ENCODE measurements at regions not wholly inside any gene's neighbourhood (a gene's known extent, or its start where the extent isn't known, plus 50 kb on each side); places are given as distances from the start of the nearest gene placed in this dataset.

DNA sequence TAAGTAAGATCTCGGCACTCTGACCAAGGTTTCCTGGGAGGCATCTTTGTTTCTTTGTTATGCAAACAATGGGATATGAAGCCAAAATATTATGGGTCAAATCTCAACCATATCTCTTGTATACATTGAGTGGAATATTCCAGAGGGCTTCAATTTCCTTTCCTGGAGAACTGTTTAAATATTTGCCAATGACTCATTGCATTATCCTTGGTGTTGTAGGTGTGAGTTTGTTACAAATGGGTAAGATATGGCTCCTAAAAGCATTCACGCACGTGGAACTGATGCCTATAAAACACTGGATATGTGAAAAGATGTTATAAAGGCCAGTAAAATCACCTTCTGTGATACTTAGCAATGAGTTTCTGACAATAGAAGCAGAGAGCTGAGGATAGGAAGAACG, 150.5 kb upstream of the WDR1 start:
- no peak for TF ChIP-seq CTCF (IDR thresholded peaks at IDR 0.05; ENCODE audit: unreplicated experiment)
- Mint-ChIP-seq H3K4me1 (ENCODE audit: insufficient read depth, unreplicated experiment) (no peaks in the 10 kb centered on the region), H3K9me3 (ENCODE audit: unreplicated experiment) (peaks cover 12% of the 10 kb centered on the region), H3K36me3 (ENCODE audit: insufficient read depth, unreplicated experiment) (no peaks in the 10 kb centered on the region), H3K4me3 (ENCODE audit: unreplicated experiment) (no peak overlapping the region), H3K27ac (ENCODE audit: low read depth, unreplicated experiment) (no peak overlapping the region), H3K27me3 (ENCODE audit: insufficient read depth, unreplicated experiment) (no peaks in the 10 kb centered on the region)
- intact Hi-C loops (cut with micrococcal nuclease) = no loop called here
- POLR2A ChIA-PET = no interaction called here
- no TSS peak for BruUV-seq (replicated peaks)
- CTCF ChIA-PET = no interaction called here
- DNase-seq (ENCODE audit: unreplicated experiment) = no peak

DNA sequence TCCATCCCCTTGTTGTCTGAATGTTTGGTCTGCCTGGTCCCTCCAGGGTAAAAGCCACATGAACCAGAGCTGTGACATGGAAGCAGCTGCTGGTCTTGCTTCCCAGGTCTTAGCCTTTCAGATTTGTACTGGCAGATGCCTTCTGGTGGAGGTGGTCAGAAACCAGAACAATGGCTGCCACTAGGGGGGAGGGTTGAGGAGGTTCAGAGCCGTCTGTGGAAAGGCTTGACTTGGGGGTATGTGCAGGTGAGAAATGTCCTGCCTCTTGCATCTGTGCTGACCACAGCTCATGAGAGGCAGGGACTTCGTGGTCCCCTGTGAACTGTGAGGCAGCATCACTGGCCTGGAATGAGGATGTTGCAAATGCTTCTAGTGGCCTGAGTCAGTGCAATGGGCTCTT, 144.2 kb upstream of the WDR1 start:
- BruUV-seq (replicated peaks) = no TSS peak
- no peak overlapping the region for H3K27ac Mint-ChIP-seq (ENCODE audit: low read depth, unreplicated experiment)
- CTCF ChIA-PET = no interaction called here

DNA sequence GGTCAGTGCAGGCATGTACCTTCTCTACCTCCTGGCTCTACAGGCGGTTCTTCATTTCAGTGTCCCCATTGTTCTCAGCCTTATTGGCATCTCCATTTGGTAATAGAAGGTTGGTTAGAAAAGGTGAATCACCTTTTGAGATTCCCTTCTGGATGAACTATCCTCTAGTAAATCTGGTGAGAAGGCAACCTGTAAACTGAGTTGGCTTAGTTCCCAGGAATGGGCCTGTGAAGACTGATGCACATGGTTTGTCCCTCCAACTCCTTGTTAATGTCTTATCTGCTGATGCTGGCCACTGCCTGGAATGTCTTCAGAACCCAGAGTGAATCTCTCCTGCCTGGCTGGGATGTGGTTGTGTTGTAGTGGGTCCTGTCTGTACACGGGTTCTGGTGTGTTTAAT, 143.4 kb upstream of the WDR1 start:
- intact Hi-C loops (cut with micrococcal nuclease) = no loop called here
- peaks cover 20% of the 10 kb centered on the region for H3K9me3 Mint-ChIP-seq (ENCODE audit: unreplicated experiment)
- H3K27me3 Mint-ChIP-seq (ENCODE audit: insufficient read depth, unreplicated experiment) = no peaks in the 10 kb centered on the region
- DNase-seq (ENCODE audit: unreplicated experiment) = no peak
- POLR2A ChIA-PET = no interaction called here
- H3K27ac Mint-ChIP-seq (ENCODE audit: low read depth, unreplicated experiment) = no peak overlapping the region
- no peak overlapping the region for H3K4me3 Mint-ChIP-seq (ENCODE audit: unreplicated experiment)
- no peaks in the 10 kb centered on the region for H3K4me1 Mint-ChIP-seq (ENCODE audit: insufficient read depth, unreplicated experiment)
- no peak for TF ChIP-seq CTCF (IDR thresholded peaks at IDR 0.05; ENCODE audit: unreplicated experiment)
- no peaks in the 10 kb centered on the region for H3K36me3 Mint-ChIP-seq (ENCODE audit: insufficient read depth, unreplicated experiment)
- CTCF ChIA-PET = no interaction called here
- no TSS peak for BruUV-seq (replicated peaks)

More for the DNA sequence above, 144.2 kb upstream of the WDR1 start:
- DNase-seq (ENCODE audit: unreplicated experiment) = no peak
- Mint-ChIP-seq H3K4me1 (ENCODE audit: insufficient read depth, unreplicated experiment) (no peaks in the 10 kb centered on the region), H3K4me3 (ENCODE audit: unreplicated experiment) (no peak overlapping the region), H3K36me3 (ENCODE audit: insufficient read depth, unreplicated experiment) (no peaks in the 10 kb centered on the region), H3K9me3 (ENCODE audit: unreplicated experiment) (peaks cover 20% of the 10 kb centered on the region), H3K27me3 (ENCODE audit: insufficient read depth, unreplicated experiment) (no peaks in the 10 kb centered on the region)
- POLR2A ChIA-PET = no interaction called here
- no peak for TF ChIP-seq CTCF (IDR thresholded peaks at IDR 0.05; ENCODE audit: unreplicated experiment)
- intact Hi-C loops (cut with micrococcal nuclease) = no loop called here

DNA sequence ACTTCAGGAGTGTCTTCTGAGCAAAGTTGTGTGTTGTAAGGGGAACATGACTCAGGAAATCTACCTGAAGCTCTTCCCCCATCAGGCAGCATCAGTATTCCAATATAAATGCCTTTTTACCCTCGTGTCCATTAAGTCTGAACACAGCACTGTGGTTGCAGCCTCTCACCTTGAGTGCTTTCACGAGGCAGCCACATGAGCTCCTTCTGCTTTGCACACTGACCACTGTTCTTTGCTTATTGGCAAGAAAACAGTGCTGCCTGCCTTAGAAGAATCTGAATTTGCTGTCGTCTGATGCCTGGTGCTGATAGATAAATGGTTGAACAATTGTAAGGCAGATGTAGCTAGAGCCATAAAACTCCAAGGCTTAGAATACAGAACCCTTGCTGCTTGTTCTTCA, 139.6 kb upstream of the WDR1 start:
- Mint-ChIP-seq H3K27me3 (ENCODE audit: insufficient read depth, unreplicated experiment) (no peaks in the 10 kb centered on the region), H3K4me3 (ENCODE audit: unreplicated experiment) (no peak overlapping the region), H3K9me3 (ENCODE audit: unreplicated experiment) (no peaks in the 10 kb centered on the region), H3K27ac (ENCODE audit: low read depth, unreplicated experiment) (no peak overlapping the region), H3K36me3 (ENCODE audit: insufficient read depth, unreplicated experiment) (no peaks in the 10 kb centered on the region), H3K4me1 (ENCODE audit: insufficient read depth, unreplicated experiment) (no peaks in the 10 kb centered on the region)
- CTCF ChIA-PET = interaction anchor here (0.6 to 1.5 kb wide), 2 partner anchors 43 to 58 kb away, joined by 3 read pairs; no protein-coding TSS in a partner anchor
- POLR2A ChIA-PET = no interaction called here
- no peak for TF ChIP-seq CTCF (IDR thresholded peaks at IDR 0.05; ENCODE audit: unreplicated experiment)
- DNase-seq (ENCODE audit: unreplicated experiment) = no peak
- BruUV-seq (replicated peaks) = no TSS peak
- intact Hi-C loops (cut with micrococcal nuclease) = no loop called here
